ENCODE measurements at regions not wholly inside any gene's neighbourhood (a gene's known extent, or its start where the extent isn't known, plus 50 kb on each side); places are given as distances from the start of the nearest gene placed in this dataset.

GRCh38 chr16:26889740-26890139 is 177.0 kb upstream of the C16orf82 start:
- DNase-seq (ENCODE audit: low spot score), result no peak

DNA sequence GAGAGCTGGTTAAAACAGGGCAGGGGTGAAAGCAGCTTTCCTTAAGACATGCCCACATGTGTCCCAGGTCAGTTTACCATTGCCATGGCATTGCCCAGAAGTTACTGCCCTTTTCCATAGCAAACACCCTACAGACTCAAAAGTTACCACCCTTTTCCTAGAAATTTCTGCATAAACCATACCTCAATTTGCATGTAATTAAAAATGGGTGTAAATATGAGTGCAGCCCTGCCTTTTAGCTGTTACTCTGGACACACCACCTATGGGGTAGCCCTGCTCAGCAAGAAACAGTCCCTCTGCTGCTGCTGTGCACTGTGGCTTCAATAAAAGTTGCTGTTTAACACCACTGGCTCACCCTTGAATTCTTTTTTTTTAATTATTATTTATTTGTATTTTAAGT is 168.5 kb upstream of the C16orf82 start:
- no peak for DNase-seq (ENCODE audit: low spot score)

DNA sequence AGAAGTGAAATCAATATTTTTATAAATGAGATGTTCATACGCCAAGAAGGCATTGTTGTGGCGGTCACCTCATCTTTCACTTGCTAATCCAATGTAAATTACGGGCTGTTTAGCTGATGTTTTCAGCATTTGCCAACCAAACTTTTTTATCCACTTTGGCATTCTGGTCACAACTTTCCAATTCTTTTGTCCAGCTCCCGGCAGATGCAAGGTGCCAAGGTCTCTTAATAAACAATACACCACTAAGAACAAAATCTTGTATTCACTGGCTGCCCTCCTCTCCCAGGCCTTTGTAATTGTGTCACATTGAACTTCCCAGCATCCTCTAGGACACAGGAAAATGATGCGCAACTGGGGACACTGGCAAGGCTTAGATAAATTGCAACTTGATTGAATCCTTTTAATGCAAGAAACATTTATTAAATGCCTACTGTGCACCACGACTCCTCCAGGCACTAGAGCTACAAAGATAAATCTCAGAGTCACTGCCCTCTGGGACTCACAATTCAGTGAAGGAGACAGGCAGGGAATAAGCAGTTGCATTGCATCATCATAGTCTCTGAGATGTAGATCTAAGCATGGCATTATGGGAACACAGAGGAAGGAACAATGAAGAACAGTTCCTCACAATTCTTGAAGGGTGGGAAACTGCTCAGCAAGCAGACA is 165.4 kb upstream of the C16orf82 start:
- peak; percentile 5 for DNase-seq (ENCODE audit: low spot score)

DNA sequence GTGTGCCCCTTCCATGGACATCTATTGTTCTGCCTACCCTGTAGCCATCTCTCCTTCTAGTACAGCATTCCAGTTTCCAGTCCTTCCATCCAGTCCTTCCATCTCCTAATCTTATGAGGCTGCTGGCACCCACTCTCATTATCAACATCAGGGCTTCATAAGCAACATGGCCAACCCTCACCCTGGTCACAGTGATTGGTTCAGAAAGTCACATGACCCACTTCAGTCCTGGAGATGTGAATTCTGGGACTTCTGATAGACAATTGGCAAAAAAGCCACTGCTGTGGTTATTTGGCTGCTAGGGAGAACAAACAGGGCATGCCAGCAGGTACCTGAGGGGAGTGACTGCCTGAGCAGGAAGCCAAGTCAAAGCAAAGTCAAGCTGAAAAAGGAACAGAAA is 164.7 kb upstream of the C16orf82 start:
- DNase-seq (ENCODE audit: low spot score), result no peak

DNA sequence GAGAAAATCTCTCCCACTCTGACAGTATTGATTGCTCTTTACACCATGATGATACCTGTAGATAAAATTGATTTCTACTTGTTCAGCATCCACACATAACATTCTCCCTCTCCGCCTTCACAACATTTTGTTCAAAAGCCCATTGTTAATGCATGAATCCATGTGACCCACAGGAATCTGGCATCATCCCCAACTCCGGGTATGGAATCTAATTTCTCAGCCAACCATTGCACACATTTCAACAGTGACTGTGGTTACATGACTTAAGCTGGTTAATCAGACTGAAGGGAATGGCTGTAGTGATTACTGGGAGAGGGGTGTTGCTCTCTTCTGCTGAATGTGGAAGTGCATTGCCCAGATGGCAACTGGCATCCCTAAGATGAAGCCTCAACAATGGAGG is 161.4 kb upstream of the C16orf82 start:
- DNase-seq (ENCODE audit: low spot score), result no peak

GRCh38 chr16:26909623-26910022 is 157.1 kb upstream of the C16orf82 start:
- no peak for DNase-seq (ENCODE audit: low spot score)

GRCh38 chr16:26911436-26911835 is 155.3 kb upstream of the C16orf82 start:
- no peak for DNase-seq (ENCODE audit: low spot score)

DNA sequence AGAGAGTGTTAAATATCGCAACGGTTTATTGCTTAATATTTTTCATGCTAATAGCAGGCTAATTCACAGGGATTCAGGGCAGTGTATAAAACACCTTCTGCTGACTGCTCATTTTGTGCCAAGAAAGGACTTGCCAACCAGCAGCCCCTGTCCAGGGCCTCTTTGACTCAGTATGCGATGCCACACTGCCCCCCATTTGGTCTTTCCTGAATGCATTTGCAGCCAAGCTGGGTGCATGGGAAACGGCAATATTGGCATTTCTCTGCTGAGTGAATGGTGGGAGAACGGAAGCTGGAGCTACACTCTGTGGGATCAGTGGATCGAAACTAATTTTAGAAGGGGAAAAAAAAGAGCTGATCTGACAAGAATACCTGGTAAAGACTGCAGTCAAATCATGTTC is 152.9 kb upstream of the C16orf82 start:
- peak; percentile 13 for DNase-seq (ENCODE audit: low spot score)

DNA sequence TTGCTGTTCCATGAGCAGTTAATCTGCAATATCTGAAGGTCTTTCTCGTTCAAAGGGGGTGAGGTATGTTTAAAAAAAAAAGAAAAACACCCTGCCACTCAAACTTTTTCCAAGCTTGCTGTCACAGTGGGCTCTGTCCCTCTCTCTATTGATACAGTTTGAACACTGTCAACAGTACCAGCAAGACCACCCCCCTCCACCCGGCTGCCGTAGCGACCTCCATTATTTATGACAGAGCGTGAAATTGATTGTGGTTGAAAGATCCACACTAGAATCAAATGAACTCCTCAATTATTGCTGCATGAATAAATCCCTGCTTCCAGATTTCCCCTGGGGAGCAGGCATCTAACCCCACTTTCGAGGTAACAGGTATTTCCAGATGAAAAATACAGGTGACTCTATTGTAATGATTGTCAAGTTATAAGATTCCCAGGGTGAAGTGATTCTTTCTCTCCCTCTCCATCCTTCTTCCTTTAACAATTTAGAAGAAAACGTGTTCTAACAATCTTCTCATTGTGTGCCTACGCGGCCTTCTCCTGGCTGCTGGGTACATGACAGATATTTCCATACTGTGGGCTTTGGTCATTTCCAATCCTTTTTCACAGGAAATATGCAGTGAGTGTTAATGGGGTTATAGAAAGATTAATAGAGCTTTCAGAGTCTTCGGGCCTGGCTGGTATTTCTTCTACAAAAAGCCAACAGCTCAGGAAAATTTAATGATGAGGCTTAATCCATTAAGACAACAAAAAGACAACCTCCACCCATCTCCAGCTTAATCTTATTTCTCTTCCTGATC is 135.7 kb upstream of the C16orf82 start:
- DNase-seq (ENCODE audit: low spot score), result no peak

DNA sequence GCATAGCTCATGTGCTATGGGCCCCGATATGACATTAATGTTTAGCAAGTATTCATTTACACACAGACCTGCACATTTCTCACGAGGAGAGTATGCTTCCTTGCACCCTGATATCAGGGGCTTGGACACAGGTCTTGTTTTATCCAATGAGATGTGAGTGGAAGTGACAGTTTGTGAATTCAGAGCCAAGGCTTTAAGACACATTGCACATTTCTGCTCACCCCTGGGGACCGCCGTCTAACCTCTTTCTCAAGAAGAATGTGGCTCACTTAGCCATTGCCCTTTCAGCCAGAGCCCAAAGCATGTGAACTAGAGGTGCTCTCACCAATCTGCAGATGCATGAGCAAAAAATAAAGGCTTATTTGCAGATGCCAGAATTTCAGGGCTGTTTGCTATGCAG is 116.1 kb upstream of the C16orf82 start:
- DNase-seq (ENCODE audit: low spot score), result no peak

DNA sequence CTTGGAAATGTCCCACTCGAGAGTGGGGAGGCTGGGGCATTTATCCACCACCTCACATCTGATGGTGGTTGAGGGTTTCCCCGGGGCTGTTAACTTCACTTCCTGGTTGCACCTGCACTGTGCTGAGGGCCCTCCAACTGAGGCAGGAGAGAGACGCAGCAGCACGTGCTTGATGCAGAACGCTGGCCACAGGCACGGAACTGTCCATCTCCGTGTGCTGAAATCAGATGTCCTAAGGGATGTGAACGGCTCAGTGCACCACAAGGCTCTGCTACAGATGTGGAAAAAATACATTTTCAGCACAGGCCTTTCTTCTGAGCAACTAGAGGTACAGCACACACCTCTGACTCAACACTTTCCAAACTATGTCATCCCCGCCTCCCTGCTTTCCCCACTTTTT is 114.8 kb upstream of the C16orf82 start:
- DNase-seq (ENCODE audit: low spot score), result no peak

- DNase-seq (ENCODE audit: low spot score), result no peak
Observed at GRCh38 chr16:26952411-26952810, 114.3 kb upstream of the C16orf82 start.

DNA sequence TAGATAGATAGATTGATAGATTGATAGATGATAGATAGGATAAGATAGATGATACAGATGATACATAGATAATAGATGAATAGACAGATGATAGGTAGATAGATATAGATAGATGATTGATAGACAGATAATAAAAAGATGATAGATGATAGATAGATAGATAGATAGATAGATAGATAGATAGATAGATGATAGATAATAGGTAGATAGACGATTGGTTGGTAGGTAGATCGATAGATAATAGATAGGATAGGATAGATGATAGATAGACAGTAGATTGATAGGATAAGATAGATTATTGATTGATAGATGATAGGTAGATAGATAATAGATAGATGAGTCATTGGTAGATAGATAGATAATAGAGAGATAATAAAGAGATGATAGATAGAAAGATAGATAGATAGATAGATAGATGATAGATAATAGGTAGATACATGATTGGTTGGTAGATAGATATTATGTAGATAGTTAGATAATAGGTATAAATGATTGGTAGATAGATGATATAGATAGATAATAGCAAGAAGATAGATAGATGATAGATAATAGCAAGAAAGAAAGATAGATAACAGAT is 109.4 kb upstream of the C16orf82 start:
- no peak for DNase-seq (ENCODE audit: low spot score)

DNA sequence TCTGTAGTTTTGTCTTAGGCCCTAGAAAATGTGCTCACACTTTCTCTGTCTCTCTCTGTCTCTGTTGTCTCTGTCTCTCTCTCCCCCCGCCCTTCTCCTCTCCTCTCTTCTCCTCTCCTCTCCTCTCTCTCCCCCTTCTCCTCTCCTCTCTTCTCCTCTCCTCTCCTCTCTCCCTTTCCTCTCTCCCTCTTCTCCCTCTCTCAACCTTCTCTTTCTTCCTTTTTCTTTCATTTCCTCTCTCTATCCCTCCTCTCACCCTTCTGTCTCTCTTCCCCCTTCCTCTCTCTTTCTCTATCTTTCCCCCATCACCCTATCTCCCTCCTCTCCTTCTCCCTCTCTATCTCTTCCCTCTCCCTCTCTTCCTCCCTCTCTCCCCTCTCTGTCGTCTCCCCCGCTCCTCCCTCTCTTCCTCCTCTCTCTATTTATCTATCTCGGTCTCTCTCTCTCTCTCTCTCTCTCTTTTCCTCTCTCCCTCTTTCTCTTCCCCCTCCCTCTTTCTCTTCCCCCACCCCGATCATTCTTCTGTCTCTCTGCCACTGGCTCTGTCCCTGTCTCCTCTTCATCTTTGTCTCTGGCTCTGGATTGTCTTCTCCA is 107.2 kb upstream of the C16orf82 start:
- no peak for DNase-seq (ENCODE audit: low spot score)

GRCh38 chr16:26961459-26961858 is 105.3 kb upstream of the C16orf82 start:
- no peak for DNase-seq (ENCODE audit: low spot score)

- DNase-seq (ENCODE audit: low spot score), result no peak
Observed at GRCh38 chr16:26963109-26963508, 103.6 kb upstream of the C16orf82 start.

DNA sequence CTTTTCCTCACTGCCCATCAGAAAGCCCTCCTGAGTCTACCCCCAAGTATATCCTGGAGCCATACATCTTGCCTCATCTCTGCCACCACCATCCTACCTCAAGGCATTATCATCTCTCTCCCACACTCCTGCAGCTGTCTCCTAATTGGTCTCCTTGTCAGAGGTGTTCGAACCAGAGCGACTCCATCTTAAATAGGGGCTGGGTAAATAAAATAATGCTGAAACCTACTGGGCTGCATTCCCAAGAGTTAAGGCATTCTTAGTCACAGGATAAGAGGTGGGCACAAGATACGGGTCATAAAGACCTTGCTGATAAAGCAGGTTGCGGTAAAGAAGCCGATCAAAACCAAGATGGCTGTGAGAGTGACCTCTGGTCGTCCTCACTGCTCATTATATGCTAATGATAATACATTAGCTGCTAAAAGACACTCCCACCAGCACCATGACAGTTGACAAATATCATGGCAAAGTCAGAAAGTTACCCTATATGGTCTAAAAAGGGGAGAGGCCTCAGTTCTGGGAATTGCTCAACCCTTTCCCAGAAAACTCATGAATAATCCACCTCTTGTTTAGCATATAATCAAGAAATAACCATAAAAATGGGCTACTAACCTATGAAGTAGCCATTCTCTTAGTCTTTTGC is 97.0 kb upstream of the C16orf82 start:
- DNase-seq (ENCODE audit: low spot score), result no peak

DNA sequence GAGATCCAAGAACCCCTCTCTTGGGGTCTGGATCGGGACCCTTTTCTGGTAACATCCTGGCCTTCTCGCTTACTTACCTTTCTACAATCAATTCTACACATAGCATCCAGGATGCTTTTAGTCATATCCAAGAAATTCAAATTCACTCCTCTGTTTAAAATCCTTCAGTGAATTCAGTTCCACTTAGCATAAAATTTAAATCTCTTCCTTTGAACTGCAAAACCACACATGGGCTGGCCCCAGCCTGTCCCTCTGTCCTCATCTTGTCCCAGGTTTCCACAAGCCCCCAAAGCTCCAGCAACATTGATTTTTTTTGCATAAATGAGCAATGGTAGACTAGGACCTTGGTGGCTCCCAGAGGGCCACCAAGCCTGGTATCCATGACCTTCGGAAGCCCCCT is 96.4 kb upstream of the C16orf82 start:
- DNase-seq (ENCODE audit: low spot score), result no peak

GRCh38 chr16:26976873-26977272 is 89.9 kb upstream of the C16orf82 start:
- DNase-seq (ENCODE audit: low spot score), result no peak

DNA sequence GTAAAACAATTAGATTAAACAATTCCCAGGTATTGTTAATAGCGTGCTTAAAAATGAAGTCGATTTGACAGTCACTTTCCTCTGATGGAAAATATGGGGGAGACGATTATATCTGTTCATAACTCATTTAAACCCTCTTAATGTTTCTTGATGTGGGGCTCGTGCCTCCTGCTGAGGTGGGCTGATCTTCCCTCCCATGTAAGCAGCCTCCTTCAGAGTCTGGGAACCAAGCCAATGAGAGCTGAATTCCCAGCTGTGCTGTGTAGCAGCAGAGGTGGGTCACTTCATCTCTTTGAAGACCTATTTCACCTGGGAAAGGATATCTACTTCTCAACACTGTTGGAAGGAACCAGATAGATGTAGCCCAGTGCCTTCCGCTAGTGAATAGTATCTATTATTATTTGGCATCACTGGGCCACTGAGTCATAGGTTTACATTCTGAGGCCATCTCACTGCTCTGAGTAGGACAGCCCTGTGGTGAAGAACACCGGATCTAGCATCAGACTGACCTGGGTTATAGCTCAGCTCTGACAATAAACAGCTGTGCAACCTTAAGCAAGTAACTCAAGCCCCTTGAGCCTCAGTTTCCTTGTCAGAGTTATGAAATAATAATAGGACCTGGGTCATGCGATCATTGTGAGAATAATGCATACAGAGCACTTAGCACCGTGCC is 85.3 kb upstream of the C16orf82 start:
- DNase-seq (ENCODE audit: low spot score), result no peak

- DNase-seq (ENCODE audit: low spot score), result no peak
Observed at GRCh38 chr16:26982422-26982821, 84.3 kb upstream of the C16orf82 start.

GRCh38 chr16:26983426-26983825 is 83.3 kb upstream of the C16orf82 start:
- DNase-seq (ENCODE audit: low spot score), result no peak

Measured in Ammon's horn (tissue), 1 donor.